MM.1S (cell line): ENCODE measurements at regions not wholly inside any gene's neighbourhood (a gene's known extent, or its start where the extent isn't known, plus 50 kb on each side); places are given as distances from the start of the nearest gene placed in this dataset.
"Not testable (repeated sequence)": the region's sequence is repeated elsewhere in the genome, so short reads cannot be mapped to it uniquely, and the experiment has no call there.

Experiments
- DNase-seq: peaks from one replicate; pipeline ENCODE4 v3.0.0-alpha.2; 2015
- H2AFZ ChIP-seq: fragments of 300-600 bp; sonication (generic); 2 replicates; pipeline ENCODE4 v1.6.0; 2016; ENCODE audit warnings: antibody characterized with exemption, low read length
- H3F3A ChIP-seq: fragments of 300-600 bp; sonication (generic); 2 replicates; pipeline ENCODE4 v1.6.1; 2016; ENCODE audit warnings: mild to moderate bottlenecking, antibody characterized with exemption, low read length, moderate library complexity, mixed read lengths; ENCODE audit not compliant: insufficient read depth
- H3K27ac ChIP-seq: fragments of 300-600 bp; sonication (generic); 2 replicates; pipeline ENCODE4 v1.5.1; 2016; ENCODE audit warnings: mild to moderate bottlenecking, low read length
- H3K27me3 ChIP-seq: fragments of 300-600 bp; sonication (generic); replicated peaks from 2 replicates; pipeline ENCODE4 v1.6.0; 2016; ENCODE audit warnings: low read length; ENCODE audit not compliant: insufficient read depth
- H3K36me3 ChIP-seq: fragments of 300-600 bp; sonication (generic); replicated peaks from 2 replicates; pipeline ENCODE4 v1.6.1; 2016; ENCODE audit warnings: mild to moderate bottlenecking, low read length, mixed read lengths; ENCODE audit not compliant: insufficient read depth
- H3K4me1 ChIP-seq: fragments of 300-600 bp; sonication (generic); 2 replicates; pipeline ENCODE4 v1.6.1; 2016; ENCODE audit warnings: low read length, mixed read lengths
- H3K4me2 ChIP-seq: fragments of 300-600 bp; sonication (generic); 2 replicates; pipeline ENCODE4 v1.6.0; 2016; ENCODE audit warnings: low read depth, low read length
- H3K4me3 ChIP-seq: fragments of 300-600 bp; sonication (generic); 2 replicates; pipeline ENCODE4 v1.5.1; 2016; ENCODE audit warnings: low read length, mixed read lengths
- H3K79me2 ChIP-seq: fragments of 300-600 bp; sonication (generic); 2 replicates; pipeline ENCODE4 v1.6.1; 2016; ENCODE audit warnings: mixed run types, low read length, mixed read lengths
- H3K9ac ChIP-seq: fragments of 300-600 bp; sonication (generic); 2 replicates; pipeline ENCODE4 v1.6.1; 2016; ENCODE audit warnings: low read length, mixed read lengths
- H3K9me2 ChIP-seq: fragments of 300-600 bp; sonication (generic); replicated peaks from 2 replicates; pipeline ENCODE4 v1.6.1; 2016; ENCODE audit warnings: mild to moderate bottlenecking, low read length, mixed read lengths; ENCODE audit not compliant: insufficient read depth
- H3K9me3 ChIP-seq: fragments of 300-600 bp; sonication (generic); replicated peaks from 2 replicates; pipeline ENCODE4 v1.6.1; 2016; ENCODE audit warnings: mild to moderate bottlenecking, low read length, mixed read lengths; ENCODE audit not compliant: insufficient read depth
- H4K20me1 ChIP-seq: fragments of 300-600 bp; sonication (generic); 2 replicates; pipeline ENCODE4 v1.6.1; 2016; ENCODE audit warnings: mild to moderate bottlenecking, low read length, moderate library complexity, mixed read lengths; ENCODE audit not compliant: insufficient read depth
- EZH2 ChIP-seq: fragments of 300-600 bp; sonication (generic); optimal IDR thresholded peaks from 2 replicates; pipeline ENCODE3; 2017; ENCODE audit warnings: low read depth, mild to moderate bottlenecking, antibody characterized with exemption, low read length, mixed read lengths
- EZH2phosphoT487 ChIP-seq: fragments of 300-600 bp; sonication (generic); IDR thresholded peaks from 2 replicates; pipeline ENCODE4 v1.6.1; 2018; ENCODE audit warnings: antibody characterized with exemption, low read length
- TF ChIP-seq, protein P1 (sequence below): fragments of 300-600 bp; sonication (generic); IDR thresholded peaks from 2 replicates; pipeline ENCODE4 v1.5.1; 2016; ENCODE audit warnings: antibody characterized with exemption, low read length, mixed read lengths

DNA sequence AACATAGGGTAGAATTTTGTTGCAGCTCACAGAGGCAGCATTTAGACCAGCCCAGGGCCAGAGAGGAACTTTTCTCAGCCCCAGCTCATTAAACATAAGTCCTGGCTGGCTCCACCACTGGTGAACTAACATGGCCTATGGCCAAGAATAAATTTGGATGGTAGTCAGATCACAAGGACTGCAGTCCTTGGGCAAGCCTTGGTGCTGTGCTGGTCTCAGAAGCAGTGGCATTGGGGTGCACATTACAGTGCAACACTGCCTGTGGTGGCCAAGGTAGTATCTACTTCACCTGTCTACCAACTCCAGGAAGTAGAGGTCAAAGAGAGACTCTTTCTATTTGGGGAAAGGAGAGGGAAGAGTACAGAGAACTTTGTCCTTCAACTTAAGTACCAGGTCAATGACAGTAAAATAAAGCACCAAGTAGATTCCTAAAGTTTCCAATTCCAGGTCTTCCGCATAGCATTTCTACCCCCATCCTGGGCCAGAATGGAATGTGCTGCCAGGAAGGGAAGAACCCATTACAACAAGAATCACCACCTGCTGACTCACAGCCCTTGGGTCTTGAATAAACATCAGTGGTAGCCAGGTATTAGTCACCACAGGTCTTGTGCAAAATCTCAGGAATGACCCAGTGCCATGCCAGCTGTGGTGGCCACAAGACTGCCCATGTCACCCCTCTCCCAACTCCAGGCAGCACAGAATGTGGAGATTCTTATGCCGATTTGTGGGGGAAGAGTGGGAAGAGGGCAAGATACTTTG is 155.4 kb upstream of the FSIP2 start:
- H3K9me2 ChIP-seq, result no peaks in the 10 kb centered on the region
- DNase-seq, result no peak
- H3K9me3 ChIP-seq, result no peaks in the 10 kb centered on the region
- no peaks in the 10 kb centered on the region for H3K36me3 ChIP-seq
- no peaks in the 10 kb centered on the region for H3K4me1 ChIP-seq
- H3K79me2 ChIP-seq, result no peaks in the 10 kb centered on the region
- no peak overlapping the region for H3K4me2 ChIP-seq
- H4K20me1 ChIP-seq, result no peaks in the 10 kb centered on the region
- TF ChIP-seq EZH2 (no peak), EZH2phosphoT487 (no peak)
- TF ChIP-seq, protein P1, sequence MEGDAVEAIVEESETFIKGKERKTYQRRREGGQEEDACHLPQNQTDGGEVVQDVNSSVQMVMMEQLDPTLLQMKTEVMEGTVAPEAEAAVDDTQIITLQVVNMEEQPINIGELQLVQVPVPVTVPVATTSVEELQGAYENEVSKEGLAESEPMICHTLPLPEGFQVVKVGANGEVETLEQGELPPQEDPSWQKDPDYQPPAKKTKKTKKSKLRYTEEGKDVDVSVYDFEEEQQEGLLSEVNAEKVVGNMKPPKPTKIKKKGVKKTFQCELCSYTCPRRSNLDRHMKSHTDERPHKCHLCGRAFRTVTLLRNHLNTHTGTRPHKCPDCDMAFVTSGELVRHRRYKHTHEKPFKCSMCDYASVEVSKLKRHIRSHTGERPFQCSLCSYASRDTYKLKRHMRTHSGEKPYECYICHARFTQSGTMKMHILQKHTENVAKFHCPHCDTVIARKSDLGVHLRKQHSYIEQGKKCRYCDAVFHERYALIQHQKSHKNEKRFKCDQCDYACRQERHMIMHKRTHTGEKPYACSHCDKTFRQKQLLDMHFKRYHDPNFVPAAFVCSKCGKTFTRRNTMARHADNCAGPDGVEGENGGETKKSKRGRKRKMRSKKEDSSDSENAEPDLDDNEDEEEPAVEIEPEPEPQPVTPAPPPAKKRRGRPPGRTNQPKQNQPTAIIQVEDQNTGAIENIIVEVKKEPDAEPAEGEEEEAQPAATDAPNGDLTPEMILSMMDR, result no peak
- H3K27ac ChIP-seq, result no peak overlapping the region
- H3K9ac ChIP-seq, result no peak overlapping the region
- H2AFZ ChIP-seq, result no peak overlapping the region
- H3K27me3 ChIP-seq, result no peaks in the 10 kb centered on the region
- H3F3A ChIP-seq, result no peaks in the 10 kb centered on the region
- no peak overlapping the region for H3K4me3 ChIP-seq

DNA sequence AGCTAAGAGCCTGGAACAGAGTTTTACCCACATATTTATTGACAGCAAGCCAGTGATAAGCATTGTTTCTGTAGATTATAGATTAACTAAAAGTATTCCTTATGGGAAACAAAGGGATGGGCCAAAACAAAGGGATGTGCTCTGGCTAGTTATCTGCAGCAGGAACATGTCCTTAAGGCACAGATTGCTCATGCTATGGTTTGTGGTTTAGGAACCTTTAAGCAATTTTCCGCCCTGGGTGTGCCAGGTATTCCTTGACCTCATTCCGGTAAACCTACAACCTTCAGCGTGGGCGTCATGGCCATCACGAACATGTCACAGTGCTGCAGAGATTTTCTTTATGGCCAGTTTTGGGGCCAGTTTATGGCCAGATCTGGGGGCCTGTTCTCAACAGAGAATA is 153.4 kb upstream of the FSIP2 start:
- not testable (repeated sequence) for DNase-seq, H3K9me2 ChIP-seq, H3K27me3 ChIP-seq, H3K27ac ChIP-seq, H3K79me2 ChIP-seq, H3K9me3 ChIP-seq, H3F3A ChIP-seq, H3K4me2 ChIP-seq, H3K9ac ChIP-seq, H3K36me3 ChIP-seq, H3K4me3 ChIP-seq, H3K4me1 ChIP-seq, H2AFZ ChIP-seq, H4K20me1 ChIP-seq

- DNase-seq, H3K4me1 ChIP-seq: not testable (repeated sequence)
Measured at GRCh38 chr2:185591276-185591675, 147.3 kb upstream of the FSIP2 start.

DNA sequence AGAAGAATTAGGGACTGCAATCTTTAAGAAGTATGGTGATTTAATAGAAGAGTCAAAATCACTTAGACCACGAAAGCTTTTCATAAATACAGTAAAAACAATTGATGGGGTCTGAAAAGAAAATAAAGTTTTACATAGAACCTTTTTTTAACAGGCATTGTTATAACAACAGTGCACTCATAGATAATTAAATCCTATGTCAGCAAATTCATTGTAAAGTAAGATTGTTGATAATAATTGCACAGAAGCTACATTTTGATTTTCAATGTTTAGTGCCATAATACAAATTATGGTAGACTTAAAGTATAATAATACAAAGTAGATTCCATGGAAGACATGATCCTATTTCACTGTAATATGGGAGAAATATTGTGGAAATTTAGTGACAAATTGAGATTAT is 130.7 kb upstream of the FSIP2 start:
- Histone ChIP-seq H3K79me2 (no peaks in the 10 kb centered on the region), H2AFZ (no peak overlapping the region), H3K9me3 (no peaks in the 10 kb centered on the region), H3K4me3 (no peak overlapping the region), H4K20me1 (no peaks in the 10 kb centered on the region), H3K27me3 (no peaks in the 10 kb centered on the region), H3K9me2 (no peaks in the 10 kb centered on the region), H3K27ac (no peak overlapping the region), H3K4me1 (no peaks in the 10 kb centered on the region; the same call in 1 of the 2 replicates), H3K4me2 (no peak overlapping the region), H3F3A (no peaks in the 10 kb centered on the region), H3K9ac (no peak overlapping the region), H3K36me3 (no peaks in the 10 kb centered on the region)
- TF ChIP-seq, protein P1, result no peak
- TF ChIP-seq EZH2 (no peak), EZH2phosphoT487 (no peak)
- DNase-seq, result no peak

More at GRCh38 chr2:185591276-185591675, 147.3 kb upstream of the FSIP2 start:
- H3K9me3 ChIP-seq, H3K9ac ChIP-seq, H3K4me2 ChIP-seq, H3F3A ChIP-seq, H3K36me3 ChIP-seq, H3K27ac ChIP-seq, H3K79me2 ChIP-seq, H3K4me3 ChIP-seq, H3K9me2 ChIP-seq, H2AFZ ChIP-seq, H3K27me3 ChIP-seq, H4K20me1 ChIP-seq: not testable (repeated sequence)
